ENCODE measurements at regions not wholly inside any gene's neighbourhood (a gene's known extent, or its start where the extent isn't known, plus 50 kb on each side); places are given as distances from the start of the nearest gene placed in this dataset.
"Not testable (repeated sequence)": the region's sequence is repeated elsewhere in the genome, so short reads cannot be mapped to it uniquely, and the experiment has no call there.

DNA sequence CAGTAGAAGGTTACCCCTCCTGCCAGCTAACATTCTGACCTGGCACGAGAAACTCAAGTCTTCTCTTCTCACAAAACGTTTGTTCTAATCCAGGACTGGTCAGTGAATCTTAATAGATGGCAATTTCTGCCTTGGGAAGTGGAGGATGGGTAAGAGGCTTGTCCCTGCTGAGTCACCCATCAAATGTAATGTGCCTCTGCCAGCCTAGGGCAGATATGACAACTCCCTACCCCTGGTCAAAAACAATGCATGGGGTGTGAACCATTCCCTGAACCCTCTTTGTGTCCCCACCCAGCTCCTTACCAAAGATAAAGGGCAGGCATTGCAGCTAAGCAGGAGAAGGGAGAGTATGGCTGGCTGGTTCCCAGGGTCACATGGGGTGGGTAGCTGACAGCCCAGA lies 1052.9 kb downstream of the GALC start:
- Histone ChIP-seq H3K27ac (ENCODE audit: insufficient read depth, low read length, poor library complexity, severe bottlenecking) (no peak overlapping the region), H3K4me3 (ENCODE audit: insufficient read depth, low read depth, low read length, poor library complexity, severe bottlenecking) (no peak overlapping the region), H3K36me3 (ENCODE audit: control insufficient read depth, insufficient read depth, low read length) (no peaks in the 10 kb centered on the region), H3K4me1 (ENCODE audit: control insufficient read depth, insufficient read depth, low read length, poor library complexity, severe bottlenecking) (no peaks in the 10 kb centered on the region), H3K9me3 (ENCODE audit: control insufficient read depth, low read length) (no peaks in the 10 kb centered on the region), H3K27me3 (replicated peaks; ENCODE audit: control insufficient read depth, insufficient read depth, low read length, poor library complexity, severe bottlenecking) (no peaks in the 10 kb centered on the region)
- no peak for DNase-seq

- no peak overlapping the region for H3K27ac ChIP-seq (ENCODE audit: insufficient read depth, low read length, poor library complexity, severe bottlenecking)
- no peak for DNase-seq
- H3K36me3 ChIP-seq (ENCODE audit: control insufficient read depth, insufficient read depth, low read length) = no peaks in the 10 kb centered on the region
- H3K27me3 ChIP-seq (replicated peaks; ENCODE audit: control insufficient read depth, insufficient read depth, low read length, poor library complexity, severe bottlenecking) = no peaks in the 10 kb centered on the region
- H3K4me1 ChIP-seq (ENCODE audit: control insufficient read depth, insufficient read depth, low read length, poor library complexity, severe bottlenecking) = no peaks in the 10 kb centered on the region
- H3K4me3 ChIP-seq (ENCODE audit: insufficient read depth, low read depth, low read length, poor library complexity, severe bottlenecking) = no peak overlapping the region
- H3K9me3 ChIP-seq (ENCODE audit: control insufficient read depth, low read length) = no peaks in the 10 kb centered on the region
These were observed 1054.7 kb downstream of the GALC start for GRCh38 chr14:86938320-86938719.

- Histone ChIP-seq H3K4me3 (ENCODE audit: insufficient read depth, low read depth, low read length, poor library complexity, severe bottlenecking) (no peak overlapping the region), H3K4me1 (ENCODE audit: control insufficient read depth, insufficient read depth, low read length, poor library complexity, severe bottlenecking) (no peaks in the 10 kb centered on the region), H3K36me3 (ENCODE audit: control insufficient read depth, insufficient read depth, low read length) (no peaks in the 10 kb centered on the region), H3K27ac (ENCODE audit: insufficient read depth, low read length, poor library complexity, severe bottlenecking) (no peak overlapping the region), H3K27me3 (replicated peaks; ENCODE audit: control insufficient read depth, insufficient read depth, low read length, poor library complexity, severe bottlenecking) (no peaks in the 10 kb centered on the region), H3K9me3 (ENCODE audit: control insufficient read depth, low read length) (no peaks in the 10 kb centered on the region)
- DNase-seq = no peak
These were observed 1056.4 kb downstream of the GALC start for GRCh38 chr14:86936556-86936955.

GRCh38 chr14:86935241-86935885 lies 1057.6 kb downstream of the GALC start:
- Histone ChIP-seq H3K27me3 (replicated peaks; ENCODE audit: control insufficient read depth, insufficient read depth, low read length, poor library complexity, severe bottlenecking) (no peaks in the 10 kb centered on the region), H3K4me1 (ENCODE audit: control insufficient read depth, insufficient read depth, low read length, poor library complexity, severe bottlenecking) (no peaks in the 10 kb centered on the region), H3K9me3 (ENCODE audit: control insufficient read depth, low read length) (no peaks in the 10 kb centered on the region), H3K36me3 (ENCODE audit: control insufficient read depth, insufficient read depth, low read length) (no peaks in the 10 kb centered on the region), H3K4me3 (ENCODE audit: insufficient read depth, low read depth, low read length, poor library complexity, severe bottlenecking) (no peak overlapping the region), H3K27ac (ENCODE audit: insufficient read depth, low read length, poor library complexity, severe bottlenecking) (no peak overlapping the region)
- DNase-seq = no peak

DNA sequence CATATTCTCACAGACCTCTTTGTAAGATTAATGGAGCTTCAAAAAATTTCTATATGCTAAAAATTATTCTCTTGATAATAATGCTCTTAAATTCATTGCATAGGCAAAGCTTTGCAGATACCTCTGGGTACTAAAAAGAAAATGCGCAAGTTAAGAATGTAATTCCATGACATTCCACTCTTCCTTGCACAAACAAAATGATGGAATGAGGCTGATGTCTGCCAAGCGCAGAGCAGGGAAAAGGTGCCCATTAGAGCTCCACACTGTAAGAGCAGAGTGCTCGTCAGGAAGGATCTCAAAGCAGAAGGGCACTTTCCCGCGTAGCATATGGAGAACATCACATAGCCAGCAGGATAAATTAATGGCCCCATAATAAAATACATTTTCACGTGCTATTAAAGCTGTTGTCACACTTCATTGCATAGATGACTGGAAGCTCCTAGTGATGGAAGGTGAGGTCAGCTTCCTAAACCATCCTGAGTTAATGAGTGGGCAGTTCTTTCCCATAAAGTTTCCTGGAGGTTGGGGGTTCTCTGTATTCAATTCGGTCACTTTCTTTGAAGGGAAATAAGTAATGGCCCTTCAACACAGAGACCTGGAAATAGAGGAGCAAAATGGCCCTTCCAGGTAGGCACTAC lies 1058.9 kb downstream of the GALC start:
- DNase-seq = no peak
- Histone ChIP-seq H3K4me3 (ENCODE audit: insufficient read depth, low read depth, low read length, poor library complexity, severe bottlenecking) (no peak overlapping the region), H3K36me3 (ENCODE audit: control insufficient read depth, insufficient read depth, low read length) (no peaks in the 10 kb centered on the region), H3K4me1 (ENCODE audit: control insufficient read depth, insufficient read depth, low read length, poor library complexity, severe bottlenecking) (no peaks in the 10 kb centered on the region), H3K27ac (ENCODE audit: insufficient read depth, low read length, poor library complexity, severe bottlenecking) (no peak overlapping the region), H3K27me3 (replicated peaks; ENCODE audit: control insufficient read depth, insufficient read depth, low read length, poor library complexity, severe bottlenecking) (no peaks in the 10 kb centered on the region), H3K9me3 (ENCODE audit: control insufficient read depth, low read length) (no peaks in the 10 kb centered on the region)

DNA sequence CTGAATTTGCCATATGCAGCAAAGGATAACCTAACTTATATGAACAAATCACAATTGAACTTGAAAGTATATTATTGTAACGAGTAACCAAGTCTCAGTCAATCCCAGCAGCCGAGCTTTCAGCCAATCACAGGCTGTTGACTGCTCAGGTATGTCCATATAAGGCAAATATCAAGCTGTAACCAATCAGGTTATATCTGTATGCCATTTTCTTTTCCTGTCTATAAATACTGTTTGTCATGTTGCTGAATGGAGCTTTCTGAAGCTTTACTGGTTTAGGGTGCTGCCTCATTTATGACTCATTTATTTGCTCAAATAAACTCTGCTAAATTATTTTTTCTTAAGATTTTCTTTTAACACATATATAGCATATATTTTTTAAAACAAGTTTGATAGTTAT lies 1059.5 kb downstream of the GALC start:
- Histone ChIP-seq H3K4me1 (ENCODE audit: control insufficient read depth, insufficient read depth, low read length, poor library complexity, severe bottlenecking) (no peaks in the 10 kb centered on the region), H3K27ac (ENCODE audit: insufficient read depth, low read length, poor library complexity, severe bottlenecking) (no peak overlapping the region), H3K27me3 (replicated peaks; ENCODE audit: control insufficient read depth, insufficient read depth, low read length, poor library complexity, severe bottlenecking) (no peaks in the 10 kb centered on the region), H3K36me3 (ENCODE audit: control insufficient read depth, insufficient read depth, low read length) (no peaks in the 10 kb centered on the region), H3K9me3 (ENCODE audit: control insufficient read depth, low read length) (no peaks in the 10 kb centered on the region), H3K4me3 (ENCODE audit: insufficient read depth, low read depth, low read length, poor library complexity, severe bottlenecking) (no peak overlapping the region)
- DNase-seq = no peak

- Histone ChIP-seq H3K27me3 (replicated peaks; ENCODE audit: control insufficient read depth, insufficient read depth, low read length, poor library complexity, severe bottlenecking) (no peaks in the 10 kb centered on the region), H3K27ac (ENCODE audit: insufficient read depth, low read length, poor library complexity, severe bottlenecking) (no peak overlapping the region), H3K9me3 (ENCODE audit: control insufficient read depth, low read length) (no peaks in the 10 kb centered on the region), H3K4me1 (ENCODE audit: control insufficient read depth, insufficient read depth, low read length, poor library complexity, severe bottlenecking) (no peaks in the 10 kb centered on the region), H3K36me3 (ENCODE audit: control insufficient read depth, insufficient read depth, low read length) (no peaks in the 10 kb centered on the region), H3K4me3 (ENCODE audit: insufficient read depth, low read depth, low read length, poor library complexity, severe bottlenecking) (no peak overlapping the region)
- DNase-seq = no peak
These were observed 1077.6 kb downstream of the GALC start for GRCh38 chr14:86915406-86915805.

- Histone ChIP-seq H3K27me3 (replicated peaks; ENCODE audit: control insufficient read depth, insufficient read depth, low read length, poor library complexity, severe bottlenecking) (no peaks in the 10 kb centered on the region), H3K4me3 (ENCODE audit: insufficient read depth, low read depth, low read length, poor library complexity, severe bottlenecking) (no peak overlapping the region), H3K4me1 (ENCODE audit: control insufficient read depth, insufficient read depth, low read length, poor library complexity, severe bottlenecking) (no peaks in the 10 kb centered on the region), H3K27ac (ENCODE audit: insufficient read depth, low read length, poor library complexity, severe bottlenecking) (no peak overlapping the region), H3K36me3 (ENCODE audit: control insufficient read depth, insufficient read depth, low read length) (no peaks in the 10 kb centered on the region), H3K9me3 (ENCODE audit: control insufficient read depth, low read length) (no peaks in the 10 kb centered on the region)
- DNase-seq = no peak
These were observed 1080.3 kb downstream of the GALC start for GRCh38 chr14:86912709-86913108.

- Histone ChIP-seq H3K27ac (ENCODE audit: insufficient read depth, low read length, poor library complexity, severe bottlenecking) (no peak overlapping the region), H3K4me1 (ENCODE audit: control insufficient read depth, insufficient read depth, low read length, poor library complexity, severe bottlenecking) (no peaks in the 10 kb centered on the region), H3K9me3 (ENCODE audit: control insufficient read depth, low read length) (no peaks in the 10 kb centered on the region), H3K27me3 (replicated peaks; ENCODE audit: control insufficient read depth, insufficient read depth, low read length, poor library complexity, severe bottlenecking) (no peaks in the 10 kb centered on the region), H3K36me3 (ENCODE audit: control insufficient read depth, insufficient read depth, low read length) (no peaks in the 10 kb centered on the region), H3K4me3 (ENCODE audit: insufficient read depth, low read depth, low read length, poor library complexity, severe bottlenecking) (no peak overlapping the region)
- DNase-seq = no peak
These were observed 1081.5 kb downstream of the GALC start for GRCh38 chr14:86911486-86911885.

- not testable (repeated sequence) for H3K4me1 ChIP-seq (ENCODE audit: control insufficient read depth, insufficient read depth, low read length, poor library complexity, severe bottlenecking); H3K27ac ChIP-seq (ENCODE audit: insufficient read depth, low read length, poor library complexity, severe bottlenecking); H3K36me3 ChIP-seq (ENCODE audit: control insufficient read depth, insufficient read depth, low read length); H3K27me3 ChIP-seq (replicated peaks; ENCODE audit: control insufficient read depth, insufficient read depth, low read length, poor library complexity, severe bottlenecking); H3K9me3 ChIP-seq (ENCODE audit: control insufficient read depth, low read length); H3K4me3 ChIP-seq (ENCODE audit: insufficient read depth, low read depth, low read length, poor library complexity, severe bottlenecking); DNase-seq
These were observed 1087.5 kb downstream of the GALC start for GRCh38 chr14:86905386-86905926.
